ENCODE measurements at regions not wholly inside any gene's neighbourhood (a gene's known extent, or its start where the extent isn't known, plus 50 kb on each side); places are given as distances from the start of the nearest gene placed in this dataset.

- ChIA-PET POLR2A (no interaction called here), CTCF (ENCODE audit: low intra/inter-chr PET ratio, low total read pairs) (no interaction called here)
- TF ChIP-seq, protein P1, sequence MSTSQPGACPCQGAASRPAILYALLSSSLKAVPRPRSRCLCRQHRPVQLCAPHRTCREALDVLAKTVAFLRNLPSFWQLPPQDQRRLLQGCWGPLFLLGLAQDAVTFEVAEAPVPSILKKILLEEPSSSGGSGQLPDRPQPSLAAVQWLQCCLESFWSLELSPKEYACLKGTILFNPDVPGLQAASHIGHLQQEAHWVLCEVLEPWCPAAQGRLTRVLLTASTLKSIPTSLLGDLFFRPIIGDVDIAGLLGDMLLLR (CRISPR knock-in tag; IDR thresholded peaks at IDR 0.05) = no peak
- TF ChIP-seq BHLHE40 (IDR thresholded peaks at IDR 0.05; ENCODE audit: low read length) (no peak), HNF4G (IDR thresholded peaks at IDR 0.05; ENCODE audit: borderline replicate concordance, low read depth, low read length) (no peak), HNF4G (CRISPR knock-in tag; IDR thresholded peaks at IDR 0.05; ENCODE audit: borderline replicate concordance, low read depth) (no peak), KAT8 (CRISPR knock-in tag; IDR thresholded peaks at IDR 0.05) (no peak), ZBTB49 (CRISPR knock-in tag; IDR thresholded peaks at IDR 0.05; ENCODE audit: borderline replicate concordance) (no peak), THRA (CRISPR knock-in tag; IDR thresholded peaks at IDR 0.05; ENCODE audit: borderline replicate concordance) (no peak), ZNF850 (CRISPR knock-in tag; conservative IDR thresholded peaks at IDR 0.05) (no peak), NFE2L1 (CRISPR knock-in tag; IDR thresholded peaks at IDR 0.05; ENCODE audit: borderline replicate concordance) (no peak), ELF3 (CRISPR knock-in tag; IDR thresholded peaks at IDR 0.05) (no peak), RNF219 (CRISPR knock-in tag; IDR thresholded peaks at IDR 0.05) (no peak)
- Histone ChIP-seq H3K4me2 (ENCODE audit: low read depth, low read length) (no peak overlapping the region), H3K27ac (ENCODE audit: extremely low read length, insufficient read depth, low read length) (no peak overlapping the region), H2AFZ (ENCODE audit: low read length) (no peak overlapping the region), H3K79me2 (ENCODE audit: insufficient read depth, low read length) (no peaks in the 10 kb centered on the region), H3K4me3 (replicated peaks in 1 of 3; ENCODE audit: insufficient read depth in 1 of 3, low read depth in 2 of 3, low read length in 3 of 3) (no peak overlapping the region), H3K27me3 (ENCODE audit: control insufficient read depth in 1 of 2, insufficient read depth in 2 of 2, low read length in 2 of 2) (peaks cover 0 to 4% of the 10 kb centered on the region in 2 experiments; a peak in 2 of 5 replicates), H3K4me1 (ENCODE audit: insufficient read depth, low read length) (no peaks in the 10 kb centered on the region), H3K36me3 (replicated peaks in 1 of 2; ENCODE audit: control insufficient read depth in 1 of 2, insufficient read depth in 2 of 2, low read length in 2 of 2) (no peaks in the 10 kb centered on the region), H4K20me1 (ENCODE audit: insufficient read depth, low read length) (no peaks in the 10 kb centered on the region), H3K9ac (ENCODE audit: insufficient read depth, low read depth, low read length) (no peak overlapping the region), H3K9me3 (ENCODE audit: low read length) (no peaks in the 10 kb centered on the region)
- WGBS (ENCODE audit: low lambda C conversion rate) = 49% methylated on average over 5 of the region's 5 CpGs
- no peak for FAIRE-seq
- in situ Hi-C loops (cut with HindIII; ENCODE audit: extremely low pct_ligation_motif_present, low pct_unique_long_range_greater_than_20kb) = no loop called here
- intact Hi-C loops (cut with micrococcal nuclease; ENCODE audit: unreplicated experiment) = no loop called here
- no peak for DNase-seq (ENCODE audit: low spot score)
- BruUV-seq (replicated peaks) = no TSS peak
- no peak for ATAC-seq
Observed at GRCh38 chr11:113596658-113597057, 109.5 kb downstream of the TMPRSS5 start.

Data from HepG2 (cell line).